GM12878 (cell line): ENCODE measurements at regions not wholly inside any gene's neighbourhood (a gene's known extent, or its start where the extent isn't known, plus 50 kb on each side); places are given as distances from the start of the nearest gene placed in this dataset.

Source experiments
- ATAC-seq: fragments of 200-7000 bp; cut with Tn5 transposase; 3 replicates; pipeline ENCODE4 v1.9.1; 2020; ENCODE audit warnings: mild to moderate bottlenecking, moderate library complexity
- BruUV-seq: library from RNA; stranded (reverse); fragments of 400-500 nt; replicated peaks from 2 replicates; lab custom pipeline; 2021; lab: Mats Ljungman, UMichigan
- CTCF ChIA-PET: fragments of 300-600 bp; sonication (Branson Sonifier 250); formaldehyde crosslinking; extraction: SDS; loops from one replicate; lab custom pipeline; 2021; ENCODE audit warnings: inconsistent platforms; lab: Yijun Ruan, JAX
- POLR2A ChIA-PET: fragments of 350-600 bp; formaldehyde crosslinking; extraction: SDS; loops from one replicate; lab custom pipeline; 2021; ENCODE audit warnings: inconsistent platforms; lab: Charles Lee
- RAD21 ChIA-PET: fragments of 300-600 bp; sonication (Branson Sonifier 250); formaldehyde crosslinking; loops from one replicate; lab custom pipeline; 2023; ENCODE audit warnings: antibody characterized with exemption; ENCODE audit not compliant: unreplicated experiment; lab: Charles Lee
- SMC1A ChIA-PET: fragments of 300-600 bp; sonication (Branson Sonifier 250); formaldehyde crosslinking; loops from one replicate; lab custom pipeline; 2023; ENCODE audit not compliant: unreplicated experiment, uncharacterized antibody; lab: Charles Lee
- DNase-seq: peaks from one replicate; pipeline ENCODE4 v3.0.0-alpha.2; 2011; ENCODE audit warnings: low read depth, low spot score
- FAIRE-seq: peaks from 3 replicates; lab custom pipeline; 2011; peaks lifted over from hg19 to GRCh38; lab: Jason Lieb, UNC
- H2AFZ ChIP-seq: 2 replicates; pipeline ENCODE4 v1.6.0; 2011; ENCODE audit warnings: low read depth, low read length, control low read depth; ENCODE audit not compliant: control insufficient read depth
- H3K27ac ChIP-seq: 2 replicates; pipeline ENCODE4 v1.5.1; 2011; ENCODE audit warnings: control low read depth; ENCODE audit not compliant: control insufficient read depth, insufficient read depth
- H3K27me3 ChIP-seq, 2 experiments: replicated peaks in 1 of 2; 2 replicates each; pipeline versions ENCODE4 v1.6.0 to v1.6.1; 2011; ENCODE audit warnings: low read length in 1 of 2; ENCODE audit not compliant: control insufficient read depth in 2 of 2, insufficient read depth in 2 of 2
- H3K36me3 ChIP-seq, 2 experiments: 2 replicates each; pipeline ENCODE4 v1.5.1; 2011; ENCODE audit warnings: low read length in 1 of 2; ENCODE audit not compliant: control insufficient read depth in 2 of 2, insufficient read depth in 2 of 2
- H3K4me1 ChIP-seq: 2 replicates; pipeline ENCODE4 v1.6.1; 2011; ENCODE audit warnings: mild to moderate bottlenecking, low read length, moderate library complexity, mixed read lengths; ENCODE audit not compliant: control insufficient read depth, insufficient read depth
- H3K4me2 ChIP-seq: 2 replicates; pipeline ENCODE4 v1.6.0; 2011; ENCODE audit warnings: control low read depth; ENCODE audit not compliant: control insufficient read depth, insufficient read depth
- H3K4me3 ChIP-seq: fragments of 200-600 bp; sonication (generic); 2 replicates; pipeline ENCODE4 v1.5.1; 2016
- H3K79me2 ChIP-seq: 2 replicates; pipeline ENCODE4 v1.6.0; 2011; ENCODE audit warnings: low read length; ENCODE audit not compliant: control insufficient read depth, insufficient read depth
- H3K9ac ChIP-seq: 2 replicates; pipeline ENCODE4 v1.8.0; 2011; ENCODE audit warnings: low read length, control low read depth, mixed read lengths; ENCODE audit not compliant: control insufficient read depth, insufficient read depth
- H3K9me3 ChIP-seq: replicated peaks from 3 replicates; pipeline ENCODE4 v1.5.1; 2011; ENCODE audit warnings: mild to moderate bottlenecking, low read length; ENCODE audit not compliant: control insufficient read depth, insufficient read depth
- H4K20me1 ChIP-seq: 2 replicates; pipeline ENCODE4 v1.6.0; 2011; ENCODE audit not compliant: control insufficient read depth, insufficient read depth
- BCL11A ChIP-seq: IDR thresholded peaks from 2 replicates; pipeline ENCODE4 v1.6.1; 2011; ENCODE audit warnings: low read depth, low read length
- DPF2 ChIP-seq: fragments of 450-650 bp; IDR thresholded peaks from 2 replicates; pipeline ENCODE4 v1.6.1; 2017; ENCODE audit warnings: mild to moderate bottlenecking
- MAX ChIP-seq: IDR thresholded peaks from 2 replicates; pipeline ENCODE4 v1.6.1; 2012; ENCODE audit warnings: low read depth, low read length, improper control_type of control experiment
- PRDM15 ChIP-seq: fragments of 450-650 bp; formaldehyde crosslinking; IDR thresholded peaks from 2 replicates; pipeline ENCODE4 v1.4.0; 2020; ENCODE audit warnings: mild to moderate bottlenecking, moderate library complexity
- SMAD1 ChIP-seq: fragments of 450-650 bp; IDR thresholded peaks from 2 replicates; pipeline ENCODE4 v1.6.1; 2018; ENCODE audit warnings: mild to moderate bottlenecking, low read depth; ENCODE audit not compliant: partially characterized antibody
- SUPT20H ChIP-seq: IDR thresholded peaks from 2 replicates; pipeline ENCODE4 v1.6.1; 2011; ENCODE audit warnings: low read depth, mild to moderate bottlenecking, low read length, moderate library complexity, borderline replicate concordance; ENCODE audit not compliant: control insufficient read depth
- WRNIP1 ChIP-seq: IDR thresholded peaks from 2 replicates; pipeline ENCODE4 v1.6.1; 2011; ENCODE audit warnings: low read depth, low read length, improper control_type of control experiment, borderline replicate concordance
- ZNF687 ChIP-seq: fragments of 450-650 bp; IDR thresholded peaks from 2 replicates; pipeline ENCODE4 v1.6.1; 2017; ENCODE audit warnings: mild to moderate bottlenecking, moderate library complexity
- WGBS: methylation state at CpG from one replicate; pipeline ENCODE4 v1.1.6; 2016; ENCODE audit warnings: low lambda C conversion rate; ENCODE audit not compliant: insufficient replicate concordance, insufficient coverage; ENCODE audit errors: missing lambda C conversion rate; 5-methylcytosine and 5-hydroxymethylcytosine counted together
- in situ Hi-C: fragments of 300-500 bp; cut with MboI; formaldehyde crosslinking; loops from 9 replicates; pipeline ENCODE4 v1.14.3; 2018; ENCODE audit warnings: mixed read lengths
- intact Hi-C: fragments of 100-400 bp; cut with micrococcal nuclease; formaldehyde crosslinking; loops from one replicate; pipeline ENCODE4 v1.14.2; 2022; ENCODE audit not compliant: unreplicated experiment

- FAIRE-seq (no peak), DNase-seq (no peak), ATAC-seq (peak; percentile 43)
- WGBS: 12% methylated on average over 6 of the region's 6 CpGs
- H3K79me2 ChIP-seq: no peaks in the 10 kb centered on the region
- H3K27me3 ChIP-seq: no peaks in the 10 kb centered on the region
- H2AFZ ChIP-seq: no peak overlapping the region
- H3K9ac ChIP-seq: no peak overlapping the region
- TF ChIP-seq SMAD1 (peak; percentile 47), BCL11A (no peak), DPF2 (peak; percentile 27; the same call in 1 of the 2 replicates), WRNIP1 (no peak)
- H4K20me1 ChIP-seq: no peaks in the 10 kb centered on the region
- no TSS peak for BruUV-seq
- H3K4me2 ChIP-seq: no peak overlapping the region
- intact Hi-C loops (no loop called here), in situ Hi-C loops (no loop called here)
- ChIA-PET POLR2A (interaction anchor here (0.5 to 1.9 kb wide), 3 partner anchors 10 to 100 kb away, joined by 3 to 7 read pairs (median 4); no protein-coding TSS in a partner anchor), CTCF (interaction anchor here (0.6 to 1.1 kb wide), 3 partner anchors 9 to 152 kb away, joined by 3 to 6 read pairs (median 3); no protein-coding TSS in a partner anchor), SMC1A (interaction anchor here (0.8 to 3.2 kb wide), 13 partner anchors 8 to 173 kb away, joined by 3 to 10 read pairs (median 3); no protein-coding TSS in a partner anchor), RAD21 (interaction anchor here (2.1 to 4.2 kb wide), 2 partner anchors 9 to 30 kb away, joined by 8 to 21 read pairs; no protein-coding TSS in a partner anchor)
- H3K9me3 ChIP-seq: no peaks in the 10 kb centered on the region
- no peak overlapping the region for H3K27ac ChIP-seq
- no peaks in the 10 kb centered on the region for H3K36me3 ChIP-seq
- H3K4me1 ChIP-seq: no peaks in the 10 kb centered on the region
- H3K4me3 ChIP-seq: no peak overlapping the region
Observed at GRCh38 chr4:33577791-33578190, 2666.5 kb downstream of the ARAP2 start.

GRCh38 chr4:33579951-33580350, 2664.4 kb downstream of the ARAP2 start:
- Histone ChIP-seq H3K4me2 (no peak overlapping the region), H3K4me1 (no peaks in the 10 kb centered on the region), H4K20me1 (no peaks in the 10 kb centered on the region), H3K9me3 (no peaks in the 10 kb centered on the region), H2AFZ (no peak overlapping the region), H3K36me3 (no peaks in the 10 kb centered on the region), H3K4me3 (no peak overlapping the region), H3K79me2 (no peaks in the 10 kb centered on the region), H3K27ac (no peak overlapping the region), H3K9ac (no peak overlapping the region), H3K27me3 (no peaks in the 10 kb centered on the region)
- intact Hi-C loops (no loop called here), in situ Hi-C loops (no loop called here)
- RAD21 ChIA-PET: interaction anchor here (1.2 to 4.2 kb wide), 2 partner anchors 11 to 35 kb away, joined by 5 to 21 read pairs; no protein-coding TSS in a partner anchor
- ATAC-seq: peak; percentile 66
- no peak for FAIRE-seq
- POLR2A ChIA-PET: interaction anchor here (0.8 to 1.8 kb wide), 2 partner anchors 67 to 113 kb away, joined by 3 read pairs; no protein-coding TSS in a partner anchor
- no TSS peak for BruUV-seq
- WGBS: 2% methylated on average over 3 of the region's 3 CpGs
- DNase-seq: no peak
- CTCF ChIA-PET: interaction anchor here (1.4 kb wide), 2 partner anchors 75 to 93 kb away, joined by 3 read pairs; no protein-coding TSS in a partner anchor
- SMC1A ChIA-PET: interaction anchor here (0.7 to 3.2 kb wide), 15 partner anchors 10 to 171 kb away, joined by 3 to 18 read pairs (median 5); no protein-coding TSS in a partner anchor
- no peak for TF ChIP-seq PRDM15 (CRISPR knock-in tag)
- TF ChIP-seq ZNF687: 0 out of 2 replicates have a peak, but pooled peaks have one; percentile 50
- no peak for TF ChIP-seq MAX
- TF ChIP-seq SUPT20H: no peak
